ENCODE measurements at regions not wholly inside any gene's neighbourhood (a gene's known extent, or its start where the extent isn't known, plus 50 kb on each side); places are given as distances from the start of the nearest gene placed in this dataset.

GRCh38 chr6:84466511-84466910, 239.1 kb upstream of the CEP162 start (continued):
- TF ChIP-seq, protein P1, sequence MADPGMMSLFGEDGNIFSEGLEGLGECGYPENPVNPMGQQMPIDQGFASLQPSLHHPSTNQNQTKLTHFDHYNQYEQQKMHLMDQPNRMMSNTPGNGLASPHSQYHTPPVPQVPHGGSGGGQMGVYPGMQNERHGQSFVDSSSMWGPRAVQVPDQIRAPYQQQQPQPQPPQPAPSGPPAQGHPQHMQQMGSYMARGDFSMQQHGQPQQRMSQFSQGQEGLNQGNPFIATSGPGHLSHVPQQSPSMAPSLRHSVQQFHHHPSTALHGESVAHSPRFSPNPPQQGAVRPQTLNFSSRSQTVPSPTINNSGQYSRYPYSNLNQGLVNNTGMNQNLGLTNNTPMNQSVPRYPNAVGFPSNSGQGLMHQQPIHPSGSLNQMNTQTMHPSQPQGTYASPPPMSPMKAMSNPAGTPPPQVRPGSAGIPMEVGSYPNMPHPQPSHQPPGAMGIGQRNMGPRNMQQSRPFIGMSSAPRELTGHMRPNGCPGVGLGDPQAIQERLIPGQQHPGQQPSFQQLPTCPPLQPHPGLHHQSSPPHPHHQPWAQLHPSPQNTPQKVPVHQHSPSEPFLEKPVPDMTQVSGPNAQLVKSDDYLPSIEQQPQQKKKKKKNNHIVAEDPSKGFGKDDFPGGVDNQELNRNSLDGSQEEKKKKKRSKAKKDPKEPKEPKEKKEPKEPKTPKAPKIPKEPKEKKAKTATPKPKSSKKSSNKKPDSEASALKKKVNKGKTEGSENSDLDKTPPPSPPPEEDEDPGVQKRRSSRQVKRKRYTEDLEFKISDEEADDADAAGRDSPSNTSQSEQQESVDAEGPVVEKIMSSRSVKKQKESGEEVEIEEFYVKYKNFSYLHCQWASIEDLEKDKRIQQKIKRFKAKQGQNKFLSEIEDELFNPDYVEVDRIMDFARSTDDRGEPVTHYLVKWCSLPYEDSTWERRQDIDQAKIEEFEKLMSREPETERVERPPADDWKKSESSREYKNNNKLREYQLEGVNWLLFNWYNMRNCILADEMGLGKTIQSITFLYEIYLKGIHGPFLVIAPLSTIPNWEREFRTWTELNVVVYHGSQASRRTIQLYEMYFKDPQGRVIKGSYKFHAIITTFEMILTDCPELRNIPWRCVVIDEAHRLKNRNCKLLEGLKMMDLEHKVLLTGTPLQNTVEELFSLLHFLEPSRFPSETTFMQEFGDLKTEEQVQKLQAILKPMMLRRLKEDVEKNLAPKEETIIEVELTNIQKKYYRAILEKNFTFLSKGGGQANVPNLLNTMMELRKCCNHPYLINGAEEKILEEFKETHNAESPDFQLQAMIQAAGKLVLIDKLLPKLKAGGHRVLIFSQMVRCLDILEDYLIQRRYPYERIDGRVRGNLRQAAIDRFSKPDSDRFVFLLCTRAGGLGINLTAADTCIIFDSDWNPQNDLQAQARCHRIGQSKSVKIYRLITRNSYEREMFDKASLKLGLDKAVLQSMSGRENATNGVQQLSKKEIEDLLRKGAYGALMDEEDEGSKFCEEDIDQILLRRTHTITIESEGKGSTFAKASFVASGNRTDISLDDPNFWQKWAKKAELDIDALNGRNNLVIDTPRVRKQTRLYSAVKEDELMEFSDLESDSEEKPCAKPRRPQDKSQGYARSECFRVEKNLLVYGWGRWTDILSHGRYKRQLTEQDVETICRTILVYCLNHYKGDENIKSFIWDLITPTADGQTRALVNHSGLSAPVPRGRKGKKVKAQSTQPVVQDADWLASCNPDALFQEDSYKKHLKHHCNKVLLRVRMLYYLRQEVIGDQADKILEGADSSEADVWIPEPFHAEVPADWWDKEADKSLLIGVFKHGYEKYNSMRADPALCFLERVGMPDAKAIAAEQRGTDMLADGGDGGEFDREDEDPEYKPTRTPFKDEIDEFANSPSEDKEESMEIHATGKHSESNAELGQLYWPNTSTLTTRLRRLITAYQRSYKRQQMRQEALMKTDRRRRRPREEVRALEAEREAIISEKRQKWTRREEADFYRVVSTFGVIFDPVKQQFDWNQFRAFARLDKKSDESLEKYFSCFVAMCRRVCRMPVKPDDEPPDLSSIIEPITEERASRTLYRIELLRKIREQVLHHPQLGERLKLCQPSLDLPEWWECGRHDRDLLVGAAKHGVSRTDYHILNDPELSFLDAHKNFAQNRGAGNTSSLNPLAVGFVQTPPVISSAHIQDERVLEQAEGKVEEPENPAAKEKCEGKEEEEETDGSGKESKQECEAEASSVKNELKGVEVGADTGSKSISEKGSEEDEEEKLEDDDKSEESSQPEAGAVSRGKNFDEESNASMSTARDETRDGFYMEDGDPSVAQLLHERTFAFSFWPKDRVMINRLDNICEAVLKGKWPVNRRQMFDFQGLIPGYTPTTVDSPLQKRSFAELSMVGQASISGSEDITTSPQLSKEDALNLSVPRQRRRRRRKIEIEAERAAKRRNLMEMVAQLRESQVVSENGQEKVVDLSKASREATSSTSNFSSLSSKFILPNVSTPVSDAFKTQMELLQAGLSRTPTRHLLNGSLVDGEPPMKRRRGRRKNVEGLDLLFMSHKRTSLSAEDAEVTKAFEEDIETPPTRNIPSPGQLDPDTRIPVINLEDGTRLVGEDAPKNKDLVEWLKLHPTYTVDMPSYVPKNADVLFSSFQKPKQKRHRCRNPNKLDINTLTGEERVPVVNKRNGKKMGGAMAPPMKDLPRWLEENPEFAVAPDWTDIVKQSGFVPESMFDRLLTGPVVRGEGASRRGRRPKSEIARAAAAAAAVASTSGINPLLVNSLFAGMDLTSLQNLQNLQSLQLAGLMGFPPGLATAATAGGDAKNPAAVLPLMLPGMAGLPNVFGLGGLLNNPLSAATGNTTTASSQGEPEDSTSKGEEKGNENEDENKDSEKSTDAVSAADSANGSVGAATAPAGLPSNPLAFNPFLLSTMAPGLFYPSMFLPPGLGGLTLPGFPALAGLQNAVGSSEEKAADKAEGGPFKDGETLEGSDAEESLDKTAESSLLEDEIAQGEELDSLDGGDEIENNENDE (IDR thresholded peaks at IDR 0.05; ENCODE audit: insufficient replicate concordance, low read length): no peak
- no peak for TF ChIP-seq SIN3A (conservative IDR thresholded peaks at IDR 0.05 in 1 of 2, IDR thresholded peaks at IDR 0.05 in 1 of 2; ENCODE audit: low read depth in 1 of 2, low read length in 2 of 2)

Measured in H1 (cell line).